Psoas muscle (tissue), 7 donors: ENCODE measurements at regions not wholly inside any gene's neighbourhood (a gene's known extent, or its start where the extent isn't known, plus 50 kb on each side); places are given as distances from the start of the nearest gene placed in this dataset.

Source experiments
- ATAC-seq, 4 donors: fragments of 200-7000 bp; cut with Tn5 transposase; one replicate each; pipeline ENCODE4 v1.9.1; 2020; ENCODE audit warnings: moderate library complexity in 3 of 4, mild to moderate bottlenecking in 2 of 4
- DNase-seq, 2 donors: peaks; one replicate each; pipeline ENCODE4 v3.0.0-alpha.2; 2020
- H3K27ac ChIP-seq: fragments of 200-600 bp; one replicate; pipeline ENCODE4 v1.8.0; 2022
- H3K27me3 ChIP-seq, 3 donors: fragments of 200-600 bp in 1 of 3; one replicate each; pipeline versions ENCODE4 v1.6.1 to v1.8.0; 2013 to 2022; ENCODE audit warnings: low read length in 2 of 3, mild to moderate bottlenecking in 2 of 3, moderate library complexity in 1 of 3; ENCODE audit not compliant: insufficient read depth in 3 of 3
- H3K36me3 ChIP-seq, 2 donors: fragments of 200-600 bp in 1 of 2; one replicate each; pipeline versions ENCODE4 v1.6.1 to v1.8.0; 2013 to 2022; ENCODE audit warnings: low read depth in 1 of 2, mild to moderate bottlenecking in 1 of 2, moderate library complexity in 1 of 2; ENCODE audit not compliant: insufficient read depth in 1 of 2
- H3K4me1 ChIP-seq: fragments of 200-600 bp; one replicate; pipeline ENCODE4 v1.8.0; 2022
- H3K4me3 ChIP-seq: fragments of 200-600 bp; one replicate; pipeline ENCODE4 v1.8.0; 2022; ENCODE audit warnings: mild to moderate bottlenecking
- H3K9me3 ChIP-seq: fragments of 200-600 bp; one replicate; pipeline ENCODE4 v1.8.0; 2022
- CTCF ChIP-seq: fragments of 200-600 bp; IDR thresholded peaks from one replicate; pipeline ENCODE4 v1.8.0; 2022; ENCODE audit warnings: antibody characterized with exemption
- whole genome bisulfite sequencing, 3 donors: extraction: QIAGEN DNeasy Blood & Tissue Kit; methylation state at CpG; one replicate each; pipeline versions ENCODE4 v1.1.6 to v1.1.7; 2013; 5-methylcytosine and 5-hydroxymethylcytosine counted together
- intact Hi-C, 2 donors: fragments of 100-400 bp; cut with DNase I; formaldehyde crosslinking; loops; one replicate each; pipeline versions ENCODE4 v1.11.0 to v1.14.2; 2022
- donor health status: healthy with polysubstance abuse.
- donor health status: DM: no; HTN: no; CAD: no; lungs with moderate emphysema.
- donor health status: Bipolar disorder and iron deficiency.
- donor health status: healthy.
- donor health status: DM: yes; HTN: yes; CAD: no.
- donor health status: DM: no; HTN: no; CAD: no.
- donor health status: DM: yes; HTN: yes; CAD: no.

GRCh38 chr5:134462047-134462575 is 50.4 kb upstream of the CDKN2AIPNL start:
- no peak overlapping the region for H3K4me3 ChIP-seq
- no peak for ATAC-seq
- H3K27me3 ChIP-seq: no peaks in the 10 kb centered on the region
- peak overlapping the region; percentile 63 for H3K27ac ChIP-seq
- TF ChIP-seq CTCF: no peak
- DNase-seq: peak in 1 of 2 donors; percentile 35
- no peaks in the 10 kb centered on the region for H3K36me3 ChIP-seq
- WGBS, 3 donors: 52 to 65% (median 59%) methylated on average over 2 of the region's 2 CpGs
- intact Hi-C loops: no loop called here
- H3K4me1 ChIP-seq: peaks cover 53% of the 10 kb centered on the region
- no peaks in the 10 kb centered on the region for H3K9me3 ChIP-seq
